ENCODE measurements at regions not wholly inside any gene's neighbourhood (a gene's known extent, or its start where the extent isn't known, plus 50 kb on each side); places are given as distances from the start of the nearest gene placed in this dataset.

DNA sequence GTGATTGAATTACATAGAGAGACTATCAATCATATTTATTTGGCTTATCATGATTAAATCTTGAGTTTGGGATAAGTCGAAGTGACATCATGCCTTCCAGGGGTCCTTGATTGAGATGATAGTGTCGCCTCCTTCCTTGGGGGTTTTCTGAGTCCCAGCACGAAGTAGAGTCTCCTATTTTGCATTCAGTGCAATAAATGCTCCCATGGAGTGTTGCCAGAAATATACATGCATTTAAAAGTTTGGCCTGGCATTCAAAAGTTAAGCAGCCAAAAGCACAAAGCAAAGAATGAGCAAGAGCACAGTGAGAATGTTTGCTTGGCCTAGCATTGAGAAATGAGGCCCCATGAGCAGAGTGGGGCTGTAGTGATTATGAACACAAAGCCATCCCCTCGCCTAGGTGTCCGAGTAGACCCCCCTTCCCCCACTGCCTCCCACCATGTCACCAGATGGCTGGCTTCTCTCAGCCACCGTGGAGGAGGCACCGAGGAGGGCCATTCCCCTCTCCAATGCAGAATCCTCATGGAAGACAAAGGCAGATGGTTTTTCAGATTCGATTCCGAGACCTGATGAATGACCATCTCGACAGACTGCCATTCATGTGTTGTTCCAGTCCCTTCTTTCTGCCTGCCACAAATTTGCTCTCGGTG is 58.8 kb upstream of the UBL3 start:
- ChIA-PET POLR2A (no interaction called here), CTCF (interaction anchor here (1.0 to 2.2 kb wide), 3 partner anchors 15 to 138 kb away, joined by 3 to 13 read pairs (median 8); no protein-coding TSS in a partner anchor)
- TF ChIP-seq CTCF (IDR thresholded peaks at IDR 0.05; ENCODE audit: control extremely low read depth, extremely low read depth, low read depth, missing control alignments): no peak
- no peak for DNase-seq (ENCODE audit: extremely low spot score)

DNA sequence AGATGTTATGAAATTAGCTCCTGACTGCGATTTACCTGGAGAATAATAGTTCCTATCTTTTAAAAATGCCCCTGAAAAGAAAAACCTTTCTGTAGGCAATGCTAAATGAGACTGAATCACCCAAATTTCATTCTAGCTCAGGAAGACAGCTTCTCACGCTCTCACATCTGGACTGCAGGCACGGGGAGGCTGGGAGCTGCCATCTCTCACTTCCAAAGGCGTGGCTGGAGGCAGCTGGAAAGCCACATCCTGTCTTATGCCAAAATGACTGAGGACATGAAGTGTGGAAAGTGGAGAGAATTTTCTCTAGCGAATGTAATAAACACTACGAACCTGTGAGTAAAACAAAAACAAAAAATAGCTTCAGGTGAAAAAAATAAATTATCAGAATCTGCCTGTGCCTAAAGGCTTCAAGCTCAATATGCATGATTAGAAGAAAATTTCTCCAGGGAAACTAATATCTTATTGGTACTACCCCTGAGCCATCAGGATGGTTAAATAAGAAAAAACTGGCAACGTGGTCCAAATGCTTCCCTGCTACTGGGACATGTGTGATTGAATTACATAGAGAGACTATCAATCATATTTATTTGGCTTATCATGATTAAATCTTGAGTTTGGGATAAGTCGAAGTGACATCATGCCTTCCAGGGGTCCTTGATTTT is 58.1 kb upstream of the UBL3 start:
- DNase-seq (ENCODE audit: extremely low spot score): no peak
- POLR2A ChIA-PET: no interaction called here
- TF ChIP-seq CTCF (IDR thresholded peaks at IDR 0.05; ENCODE audit: control extremely low read depth, extremely low read depth, low read depth, missing control alignments): no peak
- CTCF ChIA-PET: interaction anchor here (0.9 to 2.2 kb wide), 6 partner anchors 12 to 355 kb away, joined by 3 to 13 read pairs (median 4); no protein-coding TSS in a partner anchor

DNA sequence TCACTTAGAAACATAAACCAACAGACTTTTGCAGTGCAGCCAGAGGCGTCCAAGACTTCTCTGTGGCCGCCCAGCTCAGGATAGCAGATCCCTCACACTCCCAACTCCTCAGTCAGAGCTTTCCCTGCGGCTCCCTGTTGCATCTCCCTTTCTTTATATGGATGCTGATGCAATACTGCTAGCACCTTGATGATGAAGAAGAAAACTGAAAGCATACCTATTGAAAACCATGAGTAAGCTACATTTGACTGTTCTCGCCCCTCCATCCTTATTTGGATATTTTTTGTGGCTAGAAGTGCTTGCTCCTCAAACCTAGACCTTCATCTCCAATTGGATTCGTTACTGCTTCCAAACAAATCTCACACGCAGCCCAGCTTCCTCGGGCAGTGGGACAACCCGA is 57.3 kb upstream of the UBL3 start:
- ChIA-PET CTCF (interaction anchor here (0.9 to 2.2 kb wide), 5 partner anchors 12 to 355 kb away, joined by 3 to 13 read pairs (median 4); no protein-coding TSS in a partner anchor), POLR2A (no interaction called here)
- no peak for DNase-seq (ENCODE audit: extremely low spot score)
- no peak for TF ChIP-seq CTCF (IDR thresholded peaks at IDR 0.05; ENCODE audit: control extremely low read depth, extremely low read depth, low read depth, missing control alignments)

DNA sequence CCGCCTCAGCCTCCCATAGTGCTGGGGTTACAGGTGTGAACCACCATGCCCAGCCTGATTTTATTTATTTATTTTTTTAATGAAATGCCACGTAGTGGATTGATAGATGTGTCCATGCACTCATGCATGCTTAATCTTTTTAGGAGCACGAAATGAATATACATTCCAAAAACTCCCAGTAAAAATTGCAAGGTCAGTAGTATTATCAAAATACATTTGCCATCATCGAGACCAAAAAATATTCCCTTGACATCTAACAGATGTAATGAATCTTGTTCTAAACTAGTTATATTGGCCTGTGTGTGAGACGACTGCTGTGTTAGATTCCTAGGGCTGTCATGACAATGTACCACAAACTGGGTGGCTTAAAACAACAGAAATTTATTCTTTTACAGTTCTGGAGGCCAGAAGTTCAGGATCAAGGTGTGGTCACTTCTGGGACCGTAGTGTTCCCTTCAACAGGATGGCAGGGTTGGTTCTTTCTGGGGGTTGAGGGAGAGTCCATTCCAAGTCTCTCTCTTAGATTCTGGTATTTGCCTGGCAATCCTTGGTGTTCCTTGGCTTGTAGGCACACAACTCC is 56.1 kb upstream of the UBL3 start:
- TF ChIP-seq CTCF (IDR thresholded peaks at IDR 0.05; ENCODE audit: control extremely low read depth, extremely low read depth, low read depth, missing control alignments): no peak
- POLR2A ChIA-PET: no interaction called here
- DNase-seq (ENCODE audit: extremely low spot score): no peak
- CTCF ChIA-PET: interaction anchor here (1.4 kb wide), 1 partner anchor 17 kb away, joined by 4 read pairs; no protein-coding TSS in a partner anchor

- DNase-seq (ENCODE audit: extremely low spot score): no peak
- ChIA-PET CTCF (interaction anchor here (1.4 kb wide), 1 partner anchor 18 kb away, joined by 4 read pairs; no protein-coding TSS in a partner anchor), POLR2A (no interaction called here)
- no peak for TF ChIP-seq CTCF (IDR thresholded peaks at IDR 0.05; ENCODE audit: control extremely low read depth, extremely low read depth, low read depth, missing control alignments)
Measured at GRCh38 chr13:29905845-29906244, 55.4 kb upstream of the UBL3 start.

DNA sequence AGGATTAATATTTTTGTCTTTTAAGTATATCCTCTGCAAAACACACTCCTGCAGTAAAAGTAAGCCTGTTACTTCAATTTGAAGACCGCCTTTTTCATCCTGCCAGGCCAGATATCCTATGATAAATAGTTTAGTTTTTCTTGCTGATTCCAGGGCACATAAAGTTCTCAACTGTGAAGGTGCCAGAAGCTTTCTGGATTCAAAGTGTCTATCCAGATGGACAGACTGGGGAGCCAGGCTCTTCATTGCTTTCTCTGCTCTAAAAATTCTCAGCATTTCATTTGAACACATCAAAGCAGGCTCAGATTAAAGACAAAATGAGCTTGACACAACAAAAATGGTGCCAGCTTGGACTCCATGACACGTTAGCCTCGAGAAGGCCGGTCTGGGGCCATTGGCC is 53.6 kb upstream of the UBL3 start:
- no peak for TF ChIP-seq CTCF (IDR thresholded peaks at IDR 0.05; ENCODE audit: control extremely low read depth, extremely low read depth, low read depth, missing control alignments)
- POLR2A ChIA-PET: no interaction called here
- no peak for DNase-seq (ENCODE audit: extremely low spot score)
- CTCF ChIA-PET: interaction anchor here (1.1 to 1.2 kb wide), 2 partner anchors 13 to 20 kb away, joined by 3 to 5 read pairs; no protein-coding TSS in a partner anchor
